Esophagus squamous epithelium (tissue), 5 donors: ENCODE measurements at regions not wholly inside any gene's neighbourhood (a gene's known extent, or its start where the extent isn't known, plus 50 kb on each side); places are given as distances from the start of the nearest gene placed in this dataset.
"Not testable (repeated sequence)": the region's sequence is repeated elsewhere in the genome, so short reads cannot be mapped to it uniquely, and the experiment has no call there.

ENCODE experiments used
- DNase-seq: peaks from one replicate; lab custom pipeline; 2025; lab: John Stamatoyannopoulos, UW
- H3K27ac ChIP-seq, 4 donors: fragments of 200-600 bp; sonication (generic); one replicate each; pipeline ENCODE4 v1.5.1; 2016 to 2019; ENCODE audit warnings: mild to moderate bottlenecking in 1 of 4
- H3K27me3 ChIP-seq, 4 donors: fragments of 200-600 bp; sonication (generic); 1 replicate in 3 of 4; 2 replicates in 1 of 4; pipeline versions ENCODE4 v1.5.1 to v1.6.0; 2017 to 2021; ENCODE audit warnings: antibody characterized with exemption in 1 of 4
- H3K36me3 ChIP-seq, 3 donors: fragments of 200-600 bp; sonication (generic); one replicate each; pipeline ENCODE4 v1.5.1; 2016 to 2019
- H3K4me1 ChIP-seq, 3 donors: fragments of 200-600 bp; sonication (generic); one replicate each; pipeline ENCODE4 v1.5.1; 2017 to 2019
- H3K4me3 ChIP-seq, 4 donors: fragments of 200-600 bp; sonication (generic); 1 replicate in 3 of 4; 2 replicates in 1 of 4; pipeline ENCODE4 v1.5.1; 2016 to 2019; ENCODE audit warnings: mild to moderate bottlenecking in 2 of 4, moderate library complexity in 1 of 4
- H3K9me3 ChIP-seq, 3 donors: fragments of 200-600 bp; sonication (generic); one replicate each; pipeline ENCODE4 v1.5.1; 2016 to 2019
- POLR2A ChIP-seq, 4 donors: fragments of 450-650 bp; IDR thresholded peaks; one replicate each; pipeline ENCODE4 v1.6.1; 2017; ENCODE audit warnings: antibody characterized with exemption in 4 of 4, mild to moderate bottlenecking in 4 of 4, moderate library complexity in 3 of 4
- WGBS, 2 donors: methylation state at CpG; one replicate each; pipeline ENCODE4 v1.1.5; 2018; 5-methylcytosine and 5-hydroxymethylcytosine counted together
- intact Hi-C: fragments of 100-400 bp; cut with DNase I; formaldehyde crosslinking; loops from one replicate; pipeline ENCODE4 v1.15.0; 2022
- TF ChIP-seq, protein P1 (sequence below), 6 experiments: fragments of 450-650 bp in 4 of 6; fragments of 200-600 bp in 2 of 6; sonication (generic) in 2 of 6; IDR thresholded peaks; one replicate each; pipeline ENCODE4 v1.5.1; 2016 to 2019; ENCODE audit warnings: antibody characterized with exemption in 6 of 6, mild to moderate bottlenecking in 4 of 6, moderate library complexity in 4 of 6
- donor health status: DM: yes; HTN: yes; CAD: no.

DNA sequence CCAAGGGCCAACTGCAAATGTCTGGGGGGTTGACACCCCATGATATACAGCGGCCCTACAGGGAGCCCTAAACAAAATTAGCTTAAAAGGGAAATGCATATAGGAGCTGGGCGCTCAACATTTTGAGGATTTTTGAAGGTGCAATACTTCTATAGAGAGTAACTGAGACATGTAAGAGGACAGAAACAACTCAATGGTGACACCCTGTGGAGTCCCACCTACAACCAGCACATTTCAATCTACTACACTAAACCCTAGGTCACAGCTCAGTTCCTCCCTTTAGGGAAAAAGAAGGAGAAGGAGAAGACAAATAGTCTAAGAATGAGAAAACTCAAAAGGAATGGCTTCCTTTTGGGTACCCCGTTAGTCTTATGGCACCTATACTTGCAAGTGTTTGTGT, 1010.5 kb upstream of the NOVA1 start:
- WGBS, 2 donors: 78 to 88% methylated on average over 3 of the region's 3 CpGs
- Histone ChIP-seq H3K4me3 (no peak overlapping the region), H3K9me3 (no peaks in the 10 kb centered on the region), H3K27ac (no peak overlapping the region), H3K27me3 (no peaks in the 10 kb centered on the region), H3K36me3 (no peaks in the 10 kb centered on the region), H3K4me1 (no peaks in the 10 kb centered on the region)
- DNase-seq: no peak
- TF ChIP-seq, protein P1, sequence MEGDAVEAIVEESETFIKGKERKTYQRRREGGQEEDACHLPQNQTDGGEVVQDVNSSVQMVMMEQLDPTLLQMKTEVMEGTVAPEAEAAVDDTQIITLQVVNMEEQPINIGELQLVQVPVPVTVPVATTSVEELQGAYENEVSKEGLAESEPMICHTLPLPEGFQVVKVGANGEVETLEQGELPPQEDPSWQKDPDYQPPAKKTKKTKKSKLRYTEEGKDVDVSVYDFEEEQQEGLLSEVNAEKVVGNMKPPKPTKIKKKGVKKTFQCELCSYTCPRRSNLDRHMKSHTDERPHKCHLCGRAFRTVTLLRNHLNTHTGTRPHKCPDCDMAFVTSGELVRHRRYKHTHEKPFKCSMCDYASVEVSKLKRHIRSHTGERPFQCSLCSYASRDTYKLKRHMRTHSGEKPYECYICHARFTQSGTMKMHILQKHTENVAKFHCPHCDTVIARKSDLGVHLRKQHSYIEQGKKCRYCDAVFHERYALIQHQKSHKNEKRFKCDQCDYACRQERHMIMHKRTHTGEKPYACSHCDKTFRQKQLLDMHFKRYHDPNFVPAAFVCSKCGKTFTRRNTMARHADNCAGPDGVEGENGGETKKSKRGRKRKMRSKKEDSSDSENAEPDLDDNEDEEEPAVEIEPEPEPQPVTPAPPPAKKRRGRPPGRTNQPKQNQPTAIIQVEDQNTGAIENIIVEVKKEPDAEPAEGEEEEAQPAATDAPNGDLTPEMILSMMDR (IDR thresholded peaks at IDR 0.05): no peak
- TF ChIP-seq POLR2A (IDR thresholded peaks at IDR 0.05): no peak
- intact Hi-C loops: no loop called here

DNA sequence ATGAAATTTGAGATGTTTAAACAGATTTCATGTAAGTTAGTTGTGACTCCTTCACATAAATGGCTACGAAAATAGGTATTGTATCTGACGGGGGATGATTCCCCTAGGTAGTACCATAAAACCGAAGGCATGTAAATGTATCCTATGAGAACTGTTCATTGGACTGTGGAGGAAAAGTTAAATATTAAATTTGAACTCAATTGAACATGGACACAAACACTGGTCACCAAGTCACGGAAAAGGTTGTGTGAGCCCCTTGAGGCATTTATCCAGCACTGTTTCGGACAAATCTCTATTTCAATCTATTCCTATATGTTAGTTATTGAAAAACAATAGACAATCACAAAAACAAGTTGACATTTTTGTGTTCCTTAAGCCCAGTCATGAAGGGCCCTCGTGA, 1014.3 kb upstream of the NOVA1 start:
- H3K4me1 ChIP-seq: no peaks in the 10 kb centered on the region
- TF ChIP-seq POLR2A (IDR thresholded peaks at IDR 0.05): no peak
- TF ChIP-seq, protein P1 (IDR thresholded peaks at IDR 0.05): no peak
- H3K27me3 ChIP-seq: no peaks in the 10 kb centered on the region
- H3K36me3 ChIP-seq: no peaks in the 10 kb centered on the region
- intact Hi-C loops: no loop called here
- WGBS, 2 donors: 78 to 83% methylated on average over 6 of the region's 6 CpGs
- no peak for DNase-seq
- H3K27ac ChIP-seq: no peak overlapping the region
- H3K4me3 ChIP-seq: no peak overlapping the region
- H3K9me3 ChIP-seq: no peaks in the 10 kb centered on the region

DNA sequence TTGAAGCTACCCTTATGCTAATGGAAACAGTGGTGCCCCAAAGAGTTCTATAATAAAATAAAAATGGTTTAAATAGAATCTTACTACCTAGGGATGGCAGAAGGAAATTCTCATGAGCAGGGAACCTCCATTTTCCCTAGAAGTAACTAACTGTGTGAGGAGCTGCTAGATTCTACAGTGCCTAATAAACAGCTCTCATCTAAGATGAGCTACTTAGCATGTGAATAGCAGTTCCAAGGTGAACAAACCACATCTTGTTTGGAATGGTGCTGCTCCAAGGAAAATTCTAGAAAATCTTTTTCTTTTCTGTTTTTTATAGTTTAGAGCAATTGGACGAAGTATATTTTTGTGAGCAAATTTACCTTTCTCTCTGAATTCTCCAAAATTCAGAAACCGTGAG, 1015.3 kb upstream of the NOVA1 start:
- TF ChIP-seq, protein P1 (IDR thresholded peaks at IDR 0.05): no peak
- TF ChIP-seq POLR2A (IDR thresholded peaks at IDR 0.05): no peak
- Histone ChIP-seq H3K4me3 (no peak overlapping the region), H3K4me1 (no peaks in the 10 kb centered on the region), H3K9me3 (no peaks in the 10 kb centered on the region), H3K27ac (no peak overlapping the region), H3K27me3 (no peaks in the 10 kb centered on the region), H3K36me3 (no peaks in the 10 kb centered on the region)
- intact Hi-C loops: no loop called here
- 73 to 76% methylated on average over 2 of the region's 2 CpGs for WGBS, 2 donors
- no peak for DNase-seq

DNA sequence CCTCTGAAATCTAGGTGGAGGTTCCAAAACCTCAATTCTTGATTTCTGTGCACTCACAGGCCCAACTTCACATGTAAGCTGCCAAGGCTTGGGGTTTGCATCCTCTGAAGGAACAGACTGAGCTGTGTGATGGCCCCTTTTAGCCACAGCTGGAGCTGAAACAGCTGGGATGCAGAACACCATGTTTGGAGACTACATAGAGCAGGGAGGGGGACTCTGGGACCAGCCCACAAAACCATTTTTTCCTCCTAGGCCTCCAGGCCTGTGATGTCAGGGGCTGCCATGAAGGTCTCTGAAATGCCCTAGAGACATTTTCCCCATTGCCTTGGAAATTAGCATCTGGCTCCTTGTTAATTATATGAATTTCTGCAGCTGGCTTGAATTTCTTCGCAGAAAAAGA, 1025.9 kb upstream of the NOVA1 start:
- Histone ChIP-seq H3K36me3 (no peaks in the 10 kb centered on the region), H3K27ac (no peak overlapping the region), H3K4me1 (no peaks in the 10 kb centered on the region), H3K4me3 (no peak overlapping the region), H3K27me3 (no peaks in the 10 kb centered on the region), H3K9me3 (peaks cover 0 to 15% (median 0%) of the 10 kb centered on the region in 3 donors)
- WGBS, 2 donors: 79 to 90% methylated on average over 1 of the region's 1 CpG
- DNase-seq: no peak
- intact Hi-C loops: no loop called here
- TF ChIP-seq, protein P1 (IDR thresholded peaks at IDR 0.05): no peak
- no peak for TF ChIP-seq POLR2A (IDR thresholded peaks at IDR 0.05)

DNA sequence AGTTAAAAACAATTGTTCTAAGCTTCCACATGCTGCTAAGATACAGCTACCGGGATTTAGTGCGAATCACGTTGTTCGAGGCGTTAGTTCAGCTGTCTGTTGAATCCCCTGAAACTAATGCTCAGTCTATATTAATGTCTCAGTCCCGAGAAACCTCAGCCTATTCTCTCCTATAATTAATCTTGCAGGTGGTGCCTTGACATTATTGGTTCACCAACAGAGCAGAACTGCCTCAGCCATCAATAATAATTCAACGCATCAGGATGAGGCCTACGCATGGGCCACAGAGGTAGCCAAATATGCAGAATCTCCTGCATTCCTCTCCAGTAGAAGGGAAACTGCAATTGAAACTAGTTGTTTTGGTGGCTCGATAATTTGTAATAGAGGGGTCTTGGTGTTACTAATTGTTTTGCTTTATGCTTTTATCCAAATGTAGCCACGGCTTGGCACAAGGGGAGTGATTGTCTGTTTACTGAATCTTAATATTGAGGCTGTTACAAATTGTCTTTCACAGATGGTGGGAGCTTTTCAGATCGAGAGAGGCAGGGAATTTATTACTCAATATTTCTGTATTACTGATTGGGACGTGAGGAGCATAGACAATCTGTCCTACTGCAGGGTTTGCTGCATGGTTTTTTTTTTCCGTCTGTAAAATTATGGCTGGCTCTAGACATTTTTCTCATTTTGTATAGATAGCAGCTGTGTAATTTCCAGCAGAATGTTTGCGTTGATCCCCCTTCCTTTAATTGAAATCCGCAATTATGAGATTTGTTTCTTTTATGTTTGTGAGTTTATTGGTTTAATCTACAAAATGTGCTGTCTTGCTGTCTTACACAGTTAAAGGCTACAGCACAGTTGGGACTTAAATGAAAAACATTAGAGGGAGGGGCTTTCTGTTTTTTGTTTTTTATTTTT, 1036.5 kb upstream of the NOVA1 start:
- intact Hi-C loops: no loop called here
- Histone ChIP-seq H3K9me3 (no peaks in the 10 kb centered on the region), H3K4me1 (no peaks in the 10 kb centered on the region), H3K27me3 (no peaks in the 10 kb centered on the region), H3K27ac (no peak overlapping the region), H3K4me3 (no peak overlapping the region), H3K36me3 (no peaks in the 10 kb centered on the region)
- WGBS, 2 donors: 68 to 85% methylated on average over 15 of the region's 15 CpGs
- TF ChIP-seq, protein P1 (IDR thresholded peaks at IDR 0.05): no peak
- TF ChIP-seq POLR2A (IDR thresholded peaks at IDR 0.05): no peak
- DNase-seq: no peak

DNA sequence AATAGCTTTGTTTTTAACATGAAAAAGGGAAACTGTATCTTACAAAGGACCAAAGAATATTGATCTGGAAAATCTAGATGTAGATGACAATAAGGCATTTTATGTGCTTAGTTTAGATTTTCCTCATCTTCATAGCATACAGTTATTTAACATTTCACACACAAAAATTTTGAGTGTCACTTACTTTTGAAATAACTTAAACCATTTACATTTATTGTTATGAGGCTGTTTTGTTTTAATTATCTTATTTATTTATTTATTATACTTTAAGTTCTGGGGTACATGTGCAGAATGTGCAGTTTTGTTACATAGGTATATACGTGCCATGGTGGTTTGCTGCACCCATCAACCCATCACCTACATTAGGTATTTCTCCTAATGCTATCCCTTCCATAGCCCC, 1042.9 kb upstream of the NOVA1 start:
- H3K4me1 ChIP-seq, H3K27ac ChIP-seq, DNase-seq, H3K9me3 ChIP-seq, H3K36me3 ChIP-seq, H3K4me3 ChIP-seq, H3K27me3 ChIP-seq, intact Hi-C loops: not testable (repeated sequence)
- WGBS, 2 donors: 94 to 100% methylated on average over 1 of the region's 1 CpG
